ENCODE measurements at regions not wholly inside any gene's neighbourhood (a gene's known extent, or its start where the extent isn't known, plus 50 kb on each side); places are given as distances from the start of the nearest gene placed in this dataset.
"Not testable (repeated sequence)": the region's sequence is repeated elsewhere in the genome, so short reads cannot be mapped to it uniquely, and the experiment has no call there.

GRCh38 chr10:108920029-108920428, 1003.3 kb downstream of the XPNPEP1 start:
- not testable (repeated sequence) for TF ChIP-seq REST (IDR thresholded peaks at IDR 0.05); CBX2 (IDR thresholded peaks at IDR 0.05; ENCODE audit: borderline replicate concordance, low read depth); SMC3 (IDR thresholded peaks at IDR 0.05); ZNF302 (CRISPR knock-in tag; IDR thresholded peaks at IDR 0.05)
